NT2/D1 (cell line): ENCODE measurements at regions not wholly inside any gene's neighbourhood (a gene's known extent, or its start where the extent isn't known, plus 50 kb on each side); places are given as distances from the start of the nearest gene placed in this dataset.

ENCODE experiments used
- DNase-seq: peaks from one replicate; pipeline ENCODE4 v3.0.0-alpha.2; 2011; ENCODE audit warnings: low read depth, low spot score
- H3K27me3 ChIP-seq: 2 replicates; pipeline ENCODE4 v1.6.0; 2011; ENCODE audit warnings: mild to moderate bottlenecking; ENCODE audit not compliant: insufficient read length, insufficient read depth
- H3K36me3 ChIP-seq: 2 replicates; pipeline ENCODE4 v1.6.1; 2011; ENCODE audit warnings: mild to moderate bottlenecking, low read length, mixed read lengths; ENCODE audit not compliant: insufficient read depth, insufficient read length
- H3K4me1 ChIP-seq: 2 replicates; pipeline ENCODE4 v1.5.1; 2011; ENCODE audit not compliant: insufficient read depth, insufficient read length
- H3K4me3 ChIP-seq: 2 replicates; pipeline ENCODE4 v1.5.1; 2011; ENCODE audit warnings: low read depth; ENCODE audit not compliant: insufficient read length
- H3K9ac ChIP-seq: 2 replicates; pipeline ENCODE4 v1.6.0; 2011; ENCODE audit warnings: low read depth; ENCODE audit not compliant: insufficient read length
- H3K9me3 ChIP-seq: 2 replicates; pipeline ENCODE4 v1.5.1; 2011; ENCODE audit warnings: mild to moderate bottlenecking, low read length; ENCODE audit not compliant: insufficient read depth
- SUZ12 ChIP-seq: IDR thresholded peaks from 2 replicates; pipeline ENCODE4 v1.6.1; 2011; ENCODE audit not compliant: insufficient read length, insufficient read depth; ENCODE audit errors: extremely low read depth
- YY1 ChIP-seq: IDR thresholded peaks from 2 replicates; pipeline ENCODE4 v1.6.1; 2011; ENCODE audit not compliant: insufficient read length, insufficient read depth
- ZNF274 ChIP-seq: IDR thresholded peaks from 2 replicates; pipeline ENCODE4 v1.6.1; 2011; ENCODE audit warnings: mild to moderate bottlenecking, low read depth, low read length

DNA sequence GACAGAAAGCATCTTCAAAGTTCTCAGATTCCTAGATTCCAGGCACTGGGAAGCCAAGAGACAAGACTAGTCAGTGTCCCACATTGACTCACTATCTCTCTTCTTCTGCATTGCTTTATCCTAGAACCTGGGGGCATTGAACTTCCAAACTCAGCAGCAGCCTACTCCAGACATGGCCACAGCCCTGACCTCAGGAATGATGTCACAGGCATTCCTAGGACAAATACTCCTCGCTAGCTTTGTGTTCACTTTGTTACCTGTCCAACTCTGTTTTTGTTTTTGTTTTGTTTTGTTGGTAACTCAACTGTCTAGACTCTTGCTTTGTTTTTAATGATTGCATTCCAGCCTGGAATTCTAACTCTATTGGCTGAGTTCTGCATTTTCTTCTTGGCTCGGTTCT is 449.3 kb upstream of the SPHKAP start:
- H3K36me3 ChIP-seq, result no peaks in the 10 kb centered on the region
- no peak overlapping the region for H3K9ac ChIP-seq
- TF ChIP-seq YY1 (no peak), SUZ12 (no peak), ZNF274 (no peak)
- H3K9me3 ChIP-seq, result peaks cover 10% of the 10 kb centered on the region; the same call in 1 of the 2 replicates
- no peaks in the 10 kb centered on the region for H3K27me3 ChIP-seq
- no peak overlapping the region for H3K4me3 ChIP-seq
- H3K4me1 ChIP-seq, result no peaks in the 10 kb centered on the region
- no peak for DNase-seq

- Histone ChIP-seq H3K9me3 (no peaks in the 10 kb centered on the region), H3K9ac (no peak overlapping the region), H3K4me3 (no peak overlapping the region), H3K27me3 (no peaks in the 10 kb centered on the region), H3K36me3 (no peaks in the 10 kb centered on the region), H3K4me1 (no peaks in the 10 kb centered on the region)
- TF ChIP-seq ZNF274 (no peak), YY1 (no peak), SUZ12 (no peak)
- DNase-seq, result no peak
These were observed 447.8 kb upstream of the SPHKAP start for GRCh38 chr2:228629251-228629650.

GRCh38 chr2:228628682-228629081 is 447.2 kb upstream of the SPHKAP start:
- Histone ChIP-seq H3K27me3 (no peaks in the 10 kb centered on the region), H3K4me3 (no peak overlapping the region), H3K9ac (no peak overlapping the region), H3K4me1 (no peaks in the 10 kb centered on the region), H3K36me3 (no peaks in the 10 kb centered on the region), H3K9me3 (no peaks in the 10 kb centered on the region)
- TF ChIP-seq SUZ12, result no peak
- TF ChIP-seq ZNF274, result no peak
- TF ChIP-seq YY1, result no peak
- no peak for DNase-seq

- H3K27me3 ChIP-seq, result no peaks in the 10 kb centered on the region
- no peak overlapping the region for H3K4me3 ChIP-seq
- no peaks in the 10 kb centered on the region for H3K36me3 ChIP-seq
- DNase-seq, result no peak
- H3K9ac ChIP-seq, result no peak overlapping the region
- H3K9me3 ChIP-seq, result no peaks in the 10 kb centered on the region
- H3K4me1 ChIP-seq, result no peaks in the 10 kb centered on the region
- TF ChIP-seq YY1, result no peak
- TF ChIP-seq SUZ12, result no peak
- TF ChIP-seq ZNF274, result no peak
These were observed 446.0 kb upstream of the SPHKAP start for GRCh38 chr2:228627510-228627909.

DNA sequence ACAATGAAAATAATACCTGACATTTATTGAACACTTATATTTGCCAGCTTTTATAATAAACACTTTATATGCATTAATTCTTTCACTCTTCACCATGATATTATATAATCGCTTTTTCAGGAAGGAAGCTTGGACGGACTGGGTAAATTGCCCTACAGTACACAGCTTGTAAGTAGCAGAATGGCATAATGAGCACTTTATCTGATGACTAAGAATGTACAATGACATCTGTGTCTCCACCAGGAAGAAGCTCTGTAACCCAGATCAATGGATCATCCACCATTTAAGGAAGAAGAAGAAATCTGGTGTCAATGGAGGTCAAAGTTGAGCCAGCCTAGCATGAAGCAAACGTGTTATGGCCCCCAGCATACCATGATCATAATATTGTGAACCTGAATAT is 444.0 kb upstream of the SPHKAP start:
- Histone ChIP-seq H3K4me3 (no peak overlapping the region), H3K4me1 (no peaks in the 10 kb centered on the region), H3K9ac (no peak overlapping the region), H3K27me3 (no peaks in the 10 kb centered on the region), H3K36me3 (no peaks in the 10 kb centered on the region), H3K9me3 (no peaks in the 10 kb centered on the region)
- DNase-seq, result no peak
- TF ChIP-seq YY1, result no peak
- TF ChIP-seq ZNF274, result no peak
- no peak for TF ChIP-seq SUZ12

- TF ChIP-seq YY1 (no peak), SUZ12 (no peak), ZNF274 (no peak)
- Histone ChIP-seq H3K36me3 (no peaks in the 10 kb centered on the region), H3K4me1 (no peaks in the 10 kb centered on the region), H3K9me3 (no peaks in the 10 kb centered on the region), H3K9ac (no peak overlapping the region), H3K4me3 (no peak overlapping the region), H3K27me3 (no peaks in the 10 kb centered on the region)
- no peak for DNase-seq
These were observed 443.2 kb upstream of the SPHKAP start for GRCh38 chr2:228624733-228625132.

DNA sequence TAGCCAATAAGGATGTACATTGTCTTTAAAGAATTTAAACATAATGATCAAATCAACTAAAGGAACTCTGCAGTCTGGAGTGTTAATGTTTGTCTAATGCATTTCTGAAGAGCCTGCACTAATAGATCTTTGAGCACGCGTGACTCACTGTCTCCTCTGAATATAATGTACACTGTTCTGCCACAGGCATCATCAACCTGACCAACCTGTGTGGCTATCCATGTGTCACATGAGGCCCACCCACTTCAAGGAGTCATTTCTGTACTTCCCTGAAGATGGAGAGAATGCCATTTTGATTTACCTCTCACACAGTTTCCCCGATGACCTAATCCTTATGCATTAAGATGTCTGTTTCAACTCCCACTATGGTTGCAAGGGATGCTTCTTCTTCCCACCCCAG is 434.0 kb upstream of the SPHKAP start:
- no peaks in the 10 kb centered on the region for H3K4me1 ChIP-seq
- no peaks in the 10 kb centered on the region for H3K9me3 ChIP-seq
- H3K36me3 ChIP-seq, result no peaks in the 10 kb centered on the region
- TF ChIP-seq ZNF274, result no peak
- H3K9ac ChIP-seq, result no peak overlapping the region
- no peak for DNase-seq
- no peaks in the 10 kb centered on the region for H3K27me3 ChIP-seq
- no peak overlapping the region for H3K4me3 ChIP-seq

DNA sequence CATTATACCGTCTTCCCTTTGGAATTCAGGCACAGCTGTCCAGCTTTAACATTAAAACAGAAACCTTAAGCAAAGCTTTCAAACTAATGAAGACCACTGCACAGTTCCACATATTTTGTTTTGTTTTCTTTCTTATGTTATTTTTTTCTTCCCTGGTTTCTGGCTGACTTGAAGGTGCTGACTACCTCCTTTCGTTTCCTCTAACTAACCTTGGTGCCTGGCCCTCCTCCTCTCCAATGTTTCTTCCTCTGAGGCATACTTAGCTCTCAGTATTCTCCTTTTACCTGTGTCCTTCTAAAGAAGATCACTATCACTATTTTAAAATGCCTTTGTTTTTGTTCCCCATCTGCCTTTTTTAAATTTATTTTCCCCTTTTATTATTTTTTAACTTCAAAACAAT is 433.3 kb upstream of the SPHKAP start:
- Histone ChIP-seq H3K9me3 (no peaks in the 10 kb centered on the region), H3K4me1 (no peaks in the 10 kb centered on the region), H3K27me3 (no peaks in the 10 kb centered on the region), H3K36me3 (no peaks in the 10 kb centered on the region), H3K9ac (no peak overlapping the region), H3K4me3 (no peak overlapping the region)
- TF ChIP-seq ZNF274 (no peak), SUZ12 (no peak), YY1 (no peak)
- no peak for DNase-seq
